Activated T-cell treated with anti-CD3 and anti-CD28 coated beads for 24 hours (primary cell): ENCODE measurements at regions not wholly inside any gene's neighbourhood (a gene's known extent, or its start where the extent isn't known, plus 50 kb on each side); places are given as distances from the start of the nearest gene placed in this dataset.
"Not testable (repeated sequence)": the region's sequence is repeated elsewhere in the genome, so short reads cannot be mapped to it uniquely, and the experiment has no call there.

Experiments
- DNase-seq: peaks from one replicate; pipeline ENCODE4 v3.0.0-alpha.2; 2020; ENCODE audit warnings: low read depth

GRCh38 chr5:105172918-105173317 lies 1610.3 kb upstream of the NUDT12 start:
- no peak for DNase-seq

DNA sequence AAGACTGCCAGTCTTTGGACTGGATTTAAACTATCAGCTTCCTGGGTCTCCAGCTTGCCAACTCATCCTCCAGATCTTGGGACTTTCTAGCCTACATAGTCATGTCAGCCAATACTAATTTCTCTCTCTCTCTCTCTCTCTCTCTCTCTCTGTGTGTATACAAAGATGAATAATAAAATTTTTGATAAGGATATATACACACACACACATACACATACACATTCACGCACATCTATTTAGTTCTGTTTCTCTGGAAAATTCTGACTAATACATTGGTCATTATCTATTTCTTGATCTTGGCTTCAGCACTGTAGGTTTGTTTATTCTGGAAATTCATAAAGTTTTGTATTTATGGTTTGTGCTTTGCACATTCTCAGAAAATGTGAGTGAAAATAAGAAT lies 1606.2 kb upstream of the NUDT12 start:
- no peak for DNase-seq

GRCh38 chr5:105167092-105167491 lies 1604.5 kb upstream of the NUDT12 start:
- no peak for DNase-seq

DNA sequence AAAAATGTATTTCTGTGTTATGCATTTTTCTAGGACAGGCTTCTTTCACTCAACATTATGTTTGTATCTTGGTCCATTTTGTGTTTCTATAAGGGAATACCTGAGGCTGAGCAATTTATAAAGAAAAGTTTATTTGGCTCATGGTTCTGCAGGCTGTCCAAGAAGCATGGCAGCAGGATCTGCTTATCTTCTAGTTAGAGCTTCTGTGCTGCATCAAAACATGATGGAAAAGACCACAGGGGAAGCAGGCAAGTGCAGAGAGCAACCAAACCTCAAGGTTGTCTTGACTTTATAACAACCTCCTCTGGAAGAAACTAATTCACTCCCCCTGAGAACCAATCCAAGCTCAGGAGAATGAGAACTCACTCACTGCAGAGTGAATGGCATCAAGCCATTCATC lies 1601.0 kb upstream of the NUDT12 start:
- no peak for DNase-seq

DNA sequence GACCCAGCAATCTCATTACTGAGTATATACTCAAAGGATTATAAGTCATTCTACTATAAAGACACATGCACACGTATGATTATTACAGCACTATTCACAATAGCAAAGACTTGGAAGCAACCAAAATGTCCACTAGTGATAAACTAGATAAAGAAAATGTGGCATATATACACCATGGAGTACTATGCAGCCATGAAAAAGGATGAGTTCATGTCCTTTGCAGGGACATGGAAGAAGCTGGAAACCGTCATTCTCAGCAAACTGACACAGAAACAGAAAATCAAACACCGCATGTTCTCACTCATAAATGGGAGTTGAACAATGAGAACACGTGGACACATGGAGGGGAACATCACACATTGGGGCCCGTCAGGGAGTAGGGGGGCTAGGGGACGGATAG lies 1600.0 kb upstream of the NUDT12 start:
- DNase-seq, result not testable (repeated sequence)

- DNase-seq, result no peak
Measured at GRCh38 chr5:105158526-105158925, 1595.9 kb upstream of the NUDT12 start.

- DNase-seq, result no peak
Measured at GRCh38 chr5:105150323-105150722, 1587.7 kb upstream of the NUDT12 start.

DNA sequence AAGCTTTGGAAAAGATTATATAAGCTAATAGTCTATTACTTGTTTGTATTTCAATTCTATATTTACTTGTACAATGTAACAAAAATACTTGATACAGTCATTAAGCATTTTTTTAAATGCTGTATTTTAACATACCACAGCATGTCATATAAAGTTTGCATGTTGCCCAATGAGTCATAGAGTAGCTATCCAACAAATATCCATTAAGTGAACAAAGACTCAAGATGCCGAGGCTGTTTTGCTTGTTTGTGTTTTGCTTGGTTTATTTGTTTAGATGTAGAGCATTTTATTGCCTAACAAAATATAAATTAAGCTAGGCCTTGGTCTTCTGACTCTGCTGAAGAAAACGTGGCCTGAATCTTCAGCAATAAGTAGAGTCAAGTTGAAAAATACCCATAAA lies 1584.3 kb upstream of the NUDT12 start:
- DNase-seq, result no peak

GRCh38 chr5:105145152-105145551 lies 1582.6 kb upstream of the NUDT12 start:
- DNase-seq, result no peak

DNA sequence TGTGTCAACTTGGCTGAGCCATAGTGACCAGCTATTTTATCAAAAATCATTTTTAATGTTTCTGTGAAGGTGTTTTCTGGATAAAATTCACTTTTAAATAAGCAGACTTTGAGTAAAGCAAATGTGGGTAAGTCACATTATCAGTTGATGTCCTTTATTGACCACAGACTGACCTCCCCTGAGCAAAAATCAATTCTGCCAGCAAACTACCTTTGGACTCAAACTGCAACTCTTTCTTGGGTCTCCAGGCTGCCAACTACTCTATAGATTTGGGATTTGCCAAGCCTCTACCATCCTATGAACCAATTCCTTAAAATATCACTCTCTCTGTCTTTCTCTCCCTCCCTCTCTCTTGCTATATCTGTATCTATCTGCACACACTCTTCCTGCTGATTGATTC lies 1571.7 kb upstream of the NUDT12 start:
- DNase-seq, result no peak

DNA sequence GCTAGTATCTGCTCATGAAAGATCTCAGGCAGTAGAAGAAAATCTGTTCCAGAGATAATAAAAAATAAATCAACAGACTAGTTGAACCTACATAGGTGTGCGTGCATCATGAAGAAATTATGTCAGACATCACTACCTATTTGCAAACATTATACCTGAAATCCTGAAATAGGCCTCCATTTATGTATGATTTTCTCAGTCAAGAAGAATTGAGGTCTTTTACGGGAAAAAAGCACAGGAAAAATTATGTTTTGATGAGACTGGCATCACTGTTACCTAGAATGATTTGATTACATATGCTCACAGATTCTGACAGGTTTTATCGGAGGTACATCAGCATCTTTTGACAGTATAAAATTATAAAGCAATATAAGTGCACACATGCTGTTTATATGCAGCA lies 1570.5 kb upstream of the NUDT12 start:
- DNase-seq, result no peak

GRCh38 chr5:105132581-105132980 lies 1570.0 kb upstream of the NUDT12 start:
- DNase-seq, result no peak

GRCh38 chr5:105131045-105131444 lies 1568.5 kb upstream of the NUDT12 start:
- no peak for DNase-seq

GRCh38 chr5:105101577-105101976 lies 1539.0 kb upstream of the NUDT12 start:
- DNase-seq, result no peak

DNA sequence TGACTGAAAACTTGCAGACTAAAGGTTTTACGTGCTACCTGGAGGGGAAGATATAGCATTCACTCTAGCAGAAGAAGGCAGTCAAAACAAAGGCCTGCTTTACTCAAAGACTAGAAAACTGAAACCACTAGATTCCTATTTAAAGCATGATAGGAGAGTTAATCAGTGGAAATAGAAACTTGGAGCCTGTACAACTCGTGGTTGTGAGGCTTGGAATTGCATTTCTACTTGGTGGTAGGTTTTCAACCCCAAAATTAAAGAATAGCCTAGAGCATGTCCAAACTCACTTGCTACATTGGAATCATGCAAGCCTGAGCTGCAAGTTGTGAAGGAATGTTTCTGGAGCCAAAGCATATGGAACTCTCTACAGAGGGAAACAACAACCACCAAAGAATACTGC lies 1526.4 kb upstream of the NUDT12 start:
- DNase-seq, result no peak

- no peak for DNase-seq
Measured at GRCh38 chr5:105088102-105088501, 1525.5 kb upstream of the NUDT12 start.

DNA sequence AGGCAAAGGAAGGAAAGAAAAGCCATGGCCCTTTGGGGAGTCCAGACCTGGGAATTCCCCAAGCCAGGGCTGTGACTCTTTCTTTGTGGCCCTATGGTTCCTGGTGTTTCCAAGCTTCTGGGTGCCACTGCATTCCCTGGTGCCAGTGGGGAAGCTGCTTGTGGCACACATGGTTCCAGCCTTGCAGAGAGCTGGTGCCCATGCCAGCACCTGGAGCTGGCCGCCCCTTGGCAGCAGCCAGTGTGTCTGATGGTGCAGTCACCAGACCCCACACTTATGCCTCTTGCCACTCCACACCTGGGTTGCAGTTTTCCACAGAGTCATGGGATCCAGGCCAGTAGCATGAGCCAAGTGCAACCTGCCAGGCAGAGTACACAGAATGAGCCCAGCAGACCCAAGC lies 1495.3 kb upstream of the NUDT12 start:
- DNase-seq, result no peak

DNA sequence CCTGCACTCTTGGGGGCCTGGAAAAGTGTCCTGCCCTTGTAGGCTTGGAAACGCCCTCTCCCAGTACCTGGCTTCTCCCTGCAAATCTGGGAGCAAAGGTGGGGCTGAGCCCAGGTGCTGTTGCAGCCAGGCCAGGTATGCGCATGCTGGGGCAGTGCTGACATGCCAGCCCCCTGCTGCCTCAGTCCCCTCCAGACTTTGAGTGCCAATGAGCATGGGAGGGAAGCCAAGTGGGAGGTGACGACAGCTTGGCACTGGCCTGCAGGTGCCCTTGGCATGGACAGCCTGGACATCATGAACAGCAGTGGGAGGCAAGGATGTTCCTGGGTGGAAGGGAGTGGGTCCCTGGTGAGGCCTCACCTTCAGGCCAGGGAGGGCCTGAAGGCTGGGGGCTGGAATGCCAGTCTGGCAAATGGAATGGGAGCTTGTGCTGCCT lies 1494.4 kb upstream of the NUDT12 start:
- no peak for DNase-seq

DNA sequence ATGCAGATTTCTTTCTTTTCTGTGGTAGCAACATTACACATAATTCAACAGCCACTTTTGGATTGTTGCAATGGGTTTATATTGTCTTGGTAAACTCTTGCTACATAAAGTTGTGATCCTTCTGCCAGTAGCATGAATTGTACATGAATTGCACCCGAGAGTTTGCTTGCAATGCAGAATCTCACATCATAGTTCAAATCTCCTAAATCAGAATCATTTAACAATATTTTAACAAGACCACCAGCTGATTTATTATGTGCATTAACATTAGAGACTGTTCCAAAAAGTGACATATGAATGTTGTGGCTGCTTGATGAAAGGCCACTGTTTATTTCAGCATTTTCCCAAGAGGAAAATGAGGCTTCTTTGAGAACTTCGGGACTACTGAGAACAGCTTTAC lies 1491.8 kb upstream of the NUDT12 start:
- no peak for DNase-seq

GRCh38 chr5:105042623-105043022 lies 1480.0 kb upstream of the NUDT12 start:
- no peak for DNase-seq

- not testable (repeated sequence) for DNase-seq
Measured at GRCh38 chr5:105036814-105037213, 1474.2 kb upstream of the NUDT12 start.

DNA sequence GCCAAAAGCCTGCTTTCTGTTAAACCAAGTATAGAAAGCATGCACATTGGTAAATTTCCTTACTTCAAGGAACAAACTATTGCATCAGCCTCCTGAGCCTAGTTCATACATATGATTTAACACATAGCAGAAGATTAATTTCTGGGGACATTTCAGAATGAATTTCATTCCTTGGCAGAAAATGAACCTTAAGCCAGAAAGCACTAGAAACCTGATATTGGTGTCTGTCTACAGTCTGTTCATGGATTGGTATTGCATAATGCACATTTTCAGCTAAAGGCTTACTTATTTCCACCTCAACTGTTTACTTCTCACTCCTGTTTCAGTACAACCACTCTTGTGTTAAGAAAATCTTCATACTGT lies 1471.8 kb upstream of the NUDT12 start:
- DNase-seq, result no peak

DNA sequence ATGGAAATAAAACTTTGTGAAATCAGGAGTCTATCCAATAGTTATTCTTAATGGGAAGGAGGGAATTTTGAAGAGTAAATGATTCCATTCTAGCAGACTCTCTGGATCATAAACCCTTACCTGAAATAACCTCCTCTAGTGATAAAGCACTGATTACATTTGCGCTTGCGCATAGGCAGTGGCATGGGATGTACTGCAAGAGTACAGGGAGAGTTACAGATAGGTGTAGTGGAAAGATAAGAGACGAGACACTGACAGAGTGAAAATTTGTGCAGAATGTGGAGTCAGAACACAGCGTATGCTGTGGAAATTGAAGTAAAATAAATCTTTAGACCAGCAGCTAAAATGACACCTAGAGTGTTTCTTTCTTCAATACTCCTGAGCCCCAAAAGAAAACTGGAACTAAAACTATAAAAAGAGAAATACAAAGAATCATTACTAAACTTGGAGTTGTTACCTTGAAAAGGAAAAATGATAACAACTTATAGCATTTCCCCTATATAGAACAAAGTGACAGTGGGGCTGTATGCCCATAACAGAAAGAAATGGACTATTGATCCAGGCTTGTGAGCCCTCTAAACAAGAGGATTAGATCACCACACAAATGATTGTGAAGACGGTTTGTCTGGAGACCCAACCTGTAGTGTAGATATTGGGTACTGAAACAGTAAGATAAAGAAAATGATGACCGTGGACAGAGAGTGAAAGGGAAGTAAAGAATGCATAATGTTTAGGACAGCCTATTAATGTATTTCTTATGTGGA lies 1471.2 kb upstream of the NUDT12 start:
- DNase-seq, result no peak

GRCh38 chr5:105032917-105033316 lies 1470.3 kb upstream of the NUDT12 start:
- DNase-seq, result no peak
